Activated CD4-positive, alpha-beta T cell treated with anti-CD3 and anti-CD28 coated beads, Interleukin-2, amount 50 U/mL, for 16 hours (primary cell): ENCODE measurements at regions not wholly inside any gene's neighbourhood (a gene's known extent, or its start where the extent isn't known, plus 50 kb on each side); places are given as distances from the start of the nearest gene placed in this dataset.

ENCODE experiments used
- DNase-seq: peaks from one replicate; pipeline ENCODE4 v3.0.0-alpha.2; 2020

- DNase-seq = no peak
These were observed 368.0 kb downstream of the IRX1 start for GRCh38 chr5:3963652-3964051.

- no peak for DNase-seq
These were observed 384.5 kb downstream of the IRX1 start for GRCh38 chr5:3980156-3980555.

- DNase-seq = no peak
These were observed 392.2 kb downstream of the IRX1 start for GRCh38 chr5:3987867-3988266.

GRCh38 chr5:3993856-3994473, 398.3 kb downstream of the IRX1 start:
- DNase-seq = no peak

- DNase-seq = no peak
These were observed 399.0 kb downstream of the IRX1 start for GRCh38 chr5:3994628-3995027.

- DNase-seq = no peak
These were observed 400.5 kb downstream of the IRX1 start for GRCh38 chr5:3995954-3996619.

- no peak for DNase-seq
These were observed 401.2 kb downstream of the IRX1 start for GRCh38 chr5:3996707-3997336.

- DNase-seq = no peak
These were observed 402.0 kb downstream of the IRX1 start for GRCh38 chr5:3997670-3998069.

GRCh38 chr5:3999929-4000328, 404.3 kb downstream of the IRX1 start:
- DNase-seq = no peak

- no peak for DNase-seq
These were observed 405.4 kb downstream of the IRX1 start for GRCh38 chr5:4001004-4001403.

- DNase-seq = no peak
These were observed 406.3 kb downstream of the IRX1 start for GRCh38 chr5:4001758-4002533.

GRCh38 chr5:4005335-4005734, 409.7 kb downstream of the IRX1 start:
- DNase-seq = no peak

- no peak for DNase-seq
These were observed 411.4 kb downstream of the IRX1 start for GRCh38 chr5:4007001-4007400.

- DNase-seq = no peak
These were observed 416.3 kb downstream of the IRX1 start for GRCh38 chr5:4011943-4012342.

- DNase-seq = no peak
These were observed 417.7 kb downstream of the IRX1 start for GRCh38 chr5:4013106-4013898.

- DNase-seq = no peak
These were observed 420.1 kb downstream of the IRX1 start for GRCh38 chr5:4015709-4016108.

- no peak for DNase-seq
These were observed 421.6 kb downstream of the IRX1 start for GRCh38 chr5:4017076-4017803.

- DNase-seq = no peak
These were observed 422.4 kb downstream of the IRX1 start for GRCh38 chr5:4018007-4018406.

GRCh38 chr5:4019009-4019769, 423.6 kb downstream of the IRX1 start:
- no peak for DNase-seq

- DNase-seq = no peak
These were observed 424.2 kb downstream of the IRX1 start for GRCh38 chr5:4019841-4020240.

- no peak for DNase-seq
These were observed 424.8 kb downstream of the IRX1 start for GRCh38 chr5:4020400-4020799.
